ENCODE measurements at regions not wholly inside any gene's neighbourhood (a gene's known extent, or its start where the extent isn't known, plus 50 kb on each side); places are given as distances from the start of the nearest gene placed in this dataset.

DNA sequence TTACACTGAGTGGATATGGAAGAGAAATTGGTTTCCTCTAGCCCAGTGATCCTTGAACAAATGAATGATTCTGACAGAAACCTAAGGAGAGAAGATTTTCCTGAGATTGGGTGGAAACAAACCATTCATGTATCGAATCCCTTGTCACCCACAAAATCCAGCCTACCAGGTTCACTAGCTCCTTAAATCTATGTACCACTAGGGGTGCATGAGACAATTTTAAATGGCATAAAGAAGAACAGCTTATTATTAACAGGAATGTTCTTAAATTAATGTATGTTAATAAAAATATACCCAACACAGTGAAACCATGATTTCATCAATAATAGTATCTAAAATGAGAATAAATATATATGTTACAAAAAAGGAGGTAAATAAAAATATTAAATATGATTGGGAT is 118.4 kb upstream of the LNX1 start:
- Histone ChIP-seq H4K20me1 (ENCODE audit: control insufficient read depth, extremely low read depth, insufficient read depth, low read length) (no peaks in the 10 kb centered on the region), H3K9me3 (ENCODE audit: control insufficient read depth, insufficient read depth, low read depth, low read length) (no peaks in the 10 kb centered on the region), H3K4me1 (ENCODE audit: control insufficient read depth, extremely low read depth, insufficient read depth, low read length) (peaks cover 12% of the 10 kb centered on the region), H3K9ac (ENCODE audit: insufficient read depth, low read length) (no peak overlapping the region), H3K4me3 (replicated peaks in 1 of 4; ENCODE audit: control extremely low read depth in 1 of 4, insufficient read depth in 1 of 4, low read depth in 3 of 4, low read length in 4 of 4) (no peak overlapping the region), H3K36me3 (ENCODE audit: control insufficient read depth, insufficient read depth, low read length) (no peaks in the 10 kb centered on the region), H2AFZ (ENCODE audit: low read length) (no peak overlapping the region), H3K27me3 (ENCODE audit: control insufficient read depth, insufficient read depth, low read length) (no peaks in the 10 kb centered on the region), H3K4me2 (ENCODE audit: extremely low read depth, insufficient read depth, low read length) (no peak overlapping the region), H3K79me2 (ENCODE audit: control insufficient read depth, insufficient read depth, low read length) (no peaks in the 10 kb centered on the region), H3K27ac (ENCODE audit: insufficient read depth, low read length) (no peak overlapping the region)
- TF ChIP-seq, protein P1, sequence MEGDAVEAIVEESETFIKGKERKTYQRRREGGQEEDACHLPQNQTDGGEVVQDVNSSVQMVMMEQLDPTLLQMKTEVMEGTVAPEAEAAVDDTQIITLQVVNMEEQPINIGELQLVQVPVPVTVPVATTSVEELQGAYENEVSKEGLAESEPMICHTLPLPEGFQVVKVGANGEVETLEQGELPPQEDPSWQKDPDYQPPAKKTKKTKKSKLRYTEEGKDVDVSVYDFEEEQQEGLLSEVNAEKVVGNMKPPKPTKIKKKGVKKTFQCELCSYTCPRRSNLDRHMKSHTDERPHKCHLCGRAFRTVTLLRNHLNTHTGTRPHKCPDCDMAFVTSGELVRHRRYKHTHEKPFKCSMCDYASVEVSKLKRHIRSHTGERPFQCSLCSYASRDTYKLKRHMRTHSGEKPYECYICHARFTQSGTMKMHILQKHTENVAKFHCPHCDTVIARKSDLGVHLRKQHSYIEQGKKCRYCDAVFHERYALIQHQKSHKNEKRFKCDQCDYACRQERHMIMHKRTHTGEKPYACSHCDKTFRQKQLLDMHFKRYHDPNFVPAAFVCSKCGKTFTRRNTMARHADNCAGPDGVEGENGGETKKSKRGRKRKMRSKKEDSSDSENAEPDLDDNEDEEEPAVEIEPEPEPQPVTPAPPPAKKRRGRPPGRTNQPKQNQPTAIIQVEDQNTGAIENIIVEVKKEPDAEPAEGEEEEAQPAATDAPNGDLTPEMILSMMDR (conservative IDR thresholded peaks at IDR 0.05 in 1 of 2, IDR thresholded peaks at IDR 0.05 in 1 of 2; ENCODE audit: low read depth in 1 of 2, low read length in 2 of 2), result peak; percentile 25 to 26
- no peak for TF ChIP-seq EZH2 (IDR thresholded peaks at IDR 0.05; ENCODE audit: low read length, missing control alignments)
- peak in 1 of 2 donors; percentile 32 for DNase-seq (ENCODE audit: low read depth in 2 of 2)

DNA sequence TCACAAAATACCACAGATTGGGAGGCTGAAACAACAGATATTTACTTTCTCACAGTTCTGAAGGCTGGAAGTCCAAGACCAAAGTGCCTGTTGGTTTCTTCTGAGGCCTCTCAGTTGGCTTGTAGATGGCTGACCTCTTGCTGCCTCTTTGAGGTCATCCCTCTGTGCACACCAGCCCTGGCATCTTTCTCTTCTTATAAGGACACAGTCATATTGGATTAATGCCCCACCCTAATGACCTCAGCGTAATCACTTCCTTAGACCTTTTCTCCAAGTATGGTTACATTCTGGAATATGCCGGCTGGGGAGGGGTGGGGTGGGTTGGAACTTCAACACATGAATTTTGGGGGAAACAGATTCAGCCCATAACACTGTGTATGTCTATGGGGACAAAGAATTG is 116.2 kb upstream of the LNX1 start:
- TF ChIP-seq EZH2 (IDR thresholded peaks at IDR 0.05; ENCODE audit: low read length, missing control alignments), result no peak
- TF ChIP-seq, protein P1 (conservative IDR thresholded peaks at IDR 0.05 in 1 of 2, IDR thresholded peaks at IDR 0.05 in 1 of 2; ENCODE audit: low read depth in 1 of 2, low read length in 2 of 2), result no peak
- peak in 1 of 2 donors; percentile 36 for DNase-seq (ENCODE audit: low read depth in 2 of 2)

GRCh38 chr4:53706422-53707032 is 115.2 kb upstream of the LNX1 start:
- no peak for TF ChIP-seq EZH2 (IDR thresholded peaks at IDR 0.05; ENCODE audit: low read length, missing control alignments)
- TF ChIP-seq, protein P1 (conservative IDR thresholded peaks at IDR 0.05 in 1 of 2, IDR thresholded peaks at IDR 0.05 in 1 of 2; ENCODE audit: low read depth in 1 of 2, low read length in 2 of 2), result peak; percentile 70 to 79
- H3K9me3 ChIP-seq (ENCODE audit: control insufficient read depth, insufficient read depth, low read depth, low read length), result no peaks in the 10 kb centered on the region
- H3K4me2 ChIP-seq (ENCODE audit: extremely low read depth, insufficient read depth, low read length), result no peak overlapping the region
- H3K4me1 ChIP-seq (ENCODE audit: control insufficient read depth, extremely low read depth, insufficient read depth, low read length), result peaks cover 23% of the 10 kb centered on the region
- H4K20me1 ChIP-seq (ENCODE audit: control insufficient read depth, extremely low read depth, insufficient read depth, low read length), result no peaks in the 10 kb centered on the region
- no peak overlapping the region for H3K27ac ChIP-seq (ENCODE audit: insufficient read depth, low read length)
- H3K36me3 ChIP-seq (ENCODE audit: control insufficient read depth, insufficient read depth, low read length), result no peaks in the 10 kb centered on the region
- H3K79me2 ChIP-seq (ENCODE audit: control insufficient read depth, insufficient read depth, low read length), result no peaks in the 10 kb centered on the region
- DNase-seq (ENCODE audit: low read depth in 2 of 2), result peak; percentile 54 to 83
- H3K9ac ChIP-seq (ENCODE audit: insufficient read depth, low read length), result no peak overlapping the region
- no peaks in the 10 kb centered on the region for H3K27me3 ChIP-seq (ENCODE audit: control insufficient read depth, insufficient read depth, low read length)
- H2AFZ ChIP-seq (ENCODE audit: low read length), result no peak overlapping the region
- H3K4me3 ChIP-seq (replicated peaks in 1 of 4; ENCODE audit: control extremely low read depth in 1 of 4, insufficient read depth in 1 of 4, low read depth in 3 of 4, low read length in 4 of 4), result no peak overlapping the region

More for the DNA sequence above, 116.2 kb upstream of the LNX1 start:
- Histone ChIP-seq H3K9me3 (ENCODE audit: control insufficient read depth, insufficient read depth, low read depth, low read length) (no peaks in the 10 kb centered on the region), H3K4me3 (replicated peaks in 1 of 4; ENCODE audit: control extremely low read depth in 1 of 4, insufficient read depth in 1 of 4, low read depth in 3 of 4, low read length in 4 of 4) (no peak overlapping the region), H3K9ac (ENCODE audit: insufficient read depth, low read length) (no peak overlapping the region), H3K36me3 (ENCODE audit: control insufficient read depth, insufficient read depth, low read length) (no peaks in the 10 kb centered on the region), H3K79me2 (ENCODE audit: control insufficient read depth, insufficient read depth, low read length) (no peaks in the 10 kb centered on the region), H3K4me2 (ENCODE audit: extremely low read depth, insufficient read depth, low read length) (no peak overlapping the region), H4K20me1 (ENCODE audit: control insufficient read depth, extremely low read depth, insufficient read depth, low read length) (no peaks in the 10 kb centered on the region), H2AFZ (ENCODE audit: low read length) (no peak overlapping the region), H3K27ac (ENCODE audit: insufficient read depth, low read length) (no peak overlapping the region), H3K4me1 (ENCODE audit: control insufficient read depth, extremely low read depth, insufficient read depth, low read length) (peaks cover 20% of the 10 kb centered on the region), H3K27me3 (ENCODE audit: control insufficient read depth, insufficient read depth, low read length) (no peaks in the 10 kb centered on the region)
